BLaER1 treated with 17β-estradiol and CSF1 and Interleukin-3, amounts not matched to agents 10 nM and 100 nM (cell line): ENCODE measurements at regions not wholly inside any gene's neighbourhood (a gene's known extent, or its start where the extent isn't known, plus 50 kb on each side); places are given as distances from the start of the nearest gene placed in this dataset.
"Not testable (repeated sequence)": the region's sequence is repeated elsewhere in the genome, so short reads cannot be mapped to it uniquely, and the experiment has no call there.

ENCODE experiments used
- H3K27ac ChIP-seq, 11 experiments: shearing (Covaris generic); formaldehyde crosslinking; 2 replicates each; pipeline ENCODE4 v1.8.1; 2022
- H3K27me3 ChIP-seq, 11 experiments: shearing (Covaris generic); formaldehyde crosslinking; 2 replicates each; pipeline ENCODE4 v1.8.1; 2022
- H3K36me3 ChIP-seq, 11 experiments: shearing (Covaris generic); formaldehyde crosslinking; 2 replicates each; pipeline ENCODE4 v1.8.1; 2022
- H3K4me1 ChIP-seq, 10 experiments: shearing (Covaris generic); formaldehyde crosslinking; 2 replicates each; pipeline ENCODE4 v1.8.1; 2022
- H3K4me2 ChIP-seq, 11 experiments: shearing (Covaris generic); formaldehyde crosslinking; 2 replicates each; pipeline ENCODE4 v1.8.1; 2022
- H3K4me3 ChIP-seq, 10 experiments: shearing (Covaris generic); formaldehyde crosslinking; 2 replicates each; pipeline ENCODE4 v1.8.1; 2022
- H3K9ac ChIP-seq, 11 experiments: shearing (Covaris generic); formaldehyde crosslinking; 2 replicates each; pipeline ENCODE4 v1.8.1; 2022
- H3K9me3 ChIP-seq, 11 experiments: shearing (Covaris generic); formaldehyde crosslinking; replicated peaks in 1 of 11; 2 replicates each; pipeline ENCODE4 v1.8.1; 2022
- H4K20me1 ChIP-seq, 11 experiments: shearing (Covaris generic); formaldehyde crosslinking; 2 replicates each; pipeline ENCODE4 v1.8.1; 2022
- Cebpa-rat ChIP-seq, 11 experiments: shearing (Covaris generic); IDR thresholded peaks; 2 replicates each; pipeline ENCODE4 v1.8.1; 2022

DNA sequence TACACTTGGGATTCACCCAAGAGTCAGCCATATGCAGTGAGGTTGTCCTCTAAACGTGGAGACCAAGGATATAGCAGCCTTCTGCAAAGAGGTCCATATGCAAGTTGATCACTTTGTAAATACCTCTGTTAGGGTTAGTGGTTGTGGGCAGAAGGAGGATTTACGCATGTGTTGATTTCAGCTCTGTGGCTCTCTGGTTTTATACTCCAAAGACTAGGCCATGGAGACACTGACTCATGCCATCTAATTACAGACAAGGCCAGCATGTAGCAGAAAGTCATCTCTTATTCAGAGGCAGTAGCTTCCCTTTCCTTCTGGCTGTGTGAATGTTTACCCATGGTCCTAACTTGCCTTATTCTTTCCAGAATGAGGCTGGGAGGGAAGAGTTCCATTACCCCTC lies 140.9 kb upstream of the GOLGA6L4 start:
- H3K9ac ChIP-seq, H3K36me3 ChIP-seq, H3K27ac ChIP-seq, H3K9me3 ChIP-seq, H3K4me2 ChIP-seq, H3K4me3 ChIP-seq, H3K27me3 ChIP-seq, H4K20me1 ChIP-seq: not testable (repeated sequence)
- peaks cover 9 to 12% (median 11%) of the 10 kb centered on the region in 10 experiments for H3K4me1 ChIP-seq

DNA sequence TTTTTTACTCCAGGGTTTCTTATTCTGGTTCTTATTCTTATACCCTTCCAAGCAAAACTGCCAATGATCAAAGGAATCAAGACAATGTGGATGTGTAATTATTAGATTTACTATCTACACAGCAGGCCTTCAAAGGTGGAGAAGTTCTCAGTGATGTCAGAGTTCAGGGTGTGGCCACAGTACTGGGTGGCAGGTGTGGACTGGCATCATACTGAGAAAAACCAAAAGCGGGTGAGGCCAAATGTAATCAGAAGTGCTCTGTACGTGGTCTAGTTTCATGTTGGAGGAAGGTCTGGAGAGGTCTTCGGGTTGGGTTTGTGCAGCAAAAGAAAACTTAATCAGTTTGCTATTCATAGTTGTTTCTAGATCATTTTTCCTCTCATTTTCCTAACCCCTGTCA lies 138.5 kb upstream of the GOLGA6L4 start:
- not testable (repeated sequence) for H3K27ac ChIP-seq, H4K20me1 ChIP-seq, H3K36me3 ChIP-seq, H3K4me3 ChIP-seq, H3K9me3 ChIP-seq, H3K27me3 ChIP-seq, H3K9ac ChIP-seq, H3K4me2 ChIP-seq
- peaks cover 9 to 12% (median 11%) of the 10 kb centered on the region in 10 experiments for H3K4me1 ChIP-seq

DNA sequence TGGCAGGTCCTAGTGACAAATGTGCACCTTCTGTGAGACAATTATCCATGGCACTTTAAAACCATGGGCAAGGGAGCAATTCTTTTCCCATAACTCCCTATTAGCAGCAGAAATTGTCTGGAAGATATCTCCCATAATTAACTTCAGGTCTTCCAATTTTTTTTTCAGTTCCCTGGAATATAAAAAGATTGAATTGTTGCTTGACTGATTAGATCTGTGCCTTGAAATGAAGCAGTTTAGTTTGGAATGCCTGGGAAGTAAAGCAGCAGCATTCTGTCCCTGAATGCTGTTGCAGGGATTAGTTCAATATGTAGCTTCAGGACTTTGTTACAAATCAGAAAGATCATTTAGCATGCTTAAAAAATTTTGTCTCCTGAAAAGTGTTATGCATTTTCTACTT lies 137.0 kb upstream of the GOLGA6L4 start:
- Histone ChIP-seq H3K4me2 (peak overlapping the region; percentile 1 to 79 (median 58); a peak in 19 of 22 replicates), H3K9me3 (no peaks in the 10 kb centered on the region), H3K36me3 (no peaks in the 10 kb centered on the region), H4K20me1 (no peaks in the 10 kb centered on the region), H3K27me3 (no peaks in the 10 kb centered on the region), H3K27ac (no peak overlapping the region), H3K4me3 (no peak overlapping the region), H3K4me1 (peaks cover 9 to 12% (median 11%) of the 10 kb centered on the region in 10 experiments), H3K9ac (no peak overlapping the region)
- TF ChIP-seq Cebpa-rat (IDR thresholded peaks at IDR 0.05) = no peak

GRCh38 chr15:84099181-84099580 lies 136.4 kb upstream of the GOLGA6L4 start:
- H3K9ac ChIP-seq = no peak overlapping the region
- no peak for TF ChIP-seq Cebpa-rat (IDR thresholded peaks at IDR 0.05)
- H3K36me3 ChIP-seq = no peaks in the 10 kb centered on the region
- H3K27ac ChIP-seq = no peak overlapping the region
- H3K4me1 ChIP-seq = peaks cover 9 to 12% (median 11%) of the 10 kb centered on the region in 10 experiments
- H3K4me2 ChIP-seq = peak overlapping the region; percentile 1 to 79 (median 58)
- no peak overlapping the region for H3K4me3 ChIP-seq
- H3K27me3 ChIP-seq = no peaks in the 10 kb centered on the region
- H3K9me3 ChIP-seq = no peaks in the 10 kb centered on the region
- H4K20me1 ChIP-seq = no peaks in the 10 kb centered on the region

- no peak overlapping the region for H3K4me3 ChIP-seq
- H3K4me2 ChIP-seq = no peak overlapping the region
- H3K9ac ChIP-seq = no peak overlapping the region
- peaks cover 9 to 12% (median 11%) of the 10 kb centered on the region in 10 experiments for H3K4me1 ChIP-seq
- no peaks in the 10 kb centered on the region for H3K27me3 ChIP-seq
- H3K9me3 ChIP-seq = no peaks in the 10 kb centered on the region
- H4K20me1 ChIP-seq = no peaks in the 10 kb centered on the region
- TF ChIP-seq Cebpa-rat (IDR thresholded peaks at IDR 0.05) = no peak
- H3K36me3 ChIP-seq = no peaks in the 10 kb centered on the region
- no peak overlapping the region for H3K27ac ChIP-seq
Observed at GRCh38 chr15:84103345-84103744, 132.2 kb upstream of the GOLGA6L4 start.

GRCh38 chr15:84104853-84105252 lies 130.7 kb upstream of the GOLGA6L4 start:
- Histone ChIP-seq H3K27ac (no peak overlapping the region), H3K4me1 (peaks cover 0 to 12% (median 0%) of the 10 kb centered on the region in 10 experiments; a peak in 2 of 20 replicates), H3K36me3 (no peaks in the 10 kb centered on the region), H3K27me3 (no peaks in the 10 kb centered on the region), H3K9me3 (no peaks in the 10 kb centered on the region), H4K20me1 (no peaks in the 10 kb centered on the region), H3K4me3 (no peak overlapping the region), H3K9ac (no peak overlapping the region), H3K4me2 (no peak overlapping the region)
- TF ChIP-seq Cebpa-rat (IDR thresholded peaks at IDR 0.05) = no peak

DNA sequence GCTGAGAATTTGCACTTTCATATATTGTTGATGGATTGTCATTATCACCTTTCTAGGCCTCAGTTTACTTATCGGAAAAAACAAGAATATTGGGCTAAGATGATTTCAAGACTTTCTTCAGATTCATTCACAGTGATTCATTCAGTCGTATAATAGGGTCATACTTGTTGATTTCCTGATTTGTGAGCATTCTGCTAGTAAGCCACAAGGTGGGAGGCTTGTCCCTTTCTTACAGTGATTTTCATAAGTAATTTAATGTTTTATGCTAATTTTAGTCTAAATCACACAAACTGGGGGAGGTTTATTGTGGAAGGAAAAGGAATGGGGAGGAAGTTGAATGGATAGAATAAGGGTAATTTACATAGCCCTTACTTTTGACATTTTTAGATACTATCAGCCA lies 126.8 kb upstream of the GOLGA6L4 start:
- Histone ChIP-seq H3K4me3 (no peak overlapping the region), H4K20me1 (no peaks in the 10 kb centered on the region), H3K27ac (no peak overlapping the region), H3K4me2 (no peak overlapping the region), H3K36me3 (no peaks in the 10 kb centered on the region), H3K9me3 (no peaks in the 10 kb centered on the region), H3K27me3 (no peaks in the 10 kb centered on the region), H3K9ac (no peak overlapping the region), H3K4me1 (peaks cover 0 to 13% (median 0%) of the 10 kb centered on the region in 10 experiments; a peak in 2 of 20 replicates)
- no peak for TF ChIP-seq Cebpa-rat (IDR thresholded peaks at IDR 0.05)

DNA sequence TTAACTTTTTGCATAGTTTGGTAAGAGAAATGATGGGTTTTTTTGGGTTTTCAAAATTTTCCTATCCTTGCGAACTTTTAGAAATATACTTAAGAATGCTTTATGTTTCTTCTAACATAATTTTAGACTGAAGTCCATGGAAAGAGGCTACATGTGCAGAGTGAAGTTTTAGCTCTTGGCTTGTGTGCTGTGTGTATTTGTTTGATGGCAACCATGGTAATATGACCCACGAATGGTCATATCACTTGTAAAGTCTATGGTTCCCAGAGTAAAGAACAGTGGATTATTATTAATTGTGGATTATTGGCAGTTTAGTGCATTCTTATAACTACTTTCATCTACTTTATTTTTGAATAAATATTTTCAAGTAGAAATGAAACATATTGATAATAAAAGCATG lies 124.0 kb upstream of the GOLGA6L4 start:
- no peak for TF ChIP-seq Cebpa-rat (IDR thresholded peaks at IDR 0.05)
- H3K9ac ChIP-seq = no peak overlapping the region
- H3K27me3 ChIP-seq = no peaks in the 10 kb centered on the region
- H3K4me3 ChIP-seq = no peak overlapping the region
- peaks cover 0 to 13% (median 0%) of the 10 kb centered on the region in 10 experiments; a peak in 3 of 20 replicates for H3K4me1 ChIP-seq
- H3K9me3 ChIP-seq = no peaks in the 10 kb centered on the region
- no peak overlapping the region for H3K27ac ChIP-seq
- H3K36me3 ChIP-seq = no peaks in the 10 kb centered on the region
- H4K20me1 ChIP-seq = no peaks in the 10 kb centered on the region
- no peak overlapping the region for H3K4me2 ChIP-seq

GRCh38 chr15:84112025-84112424 lies 123.5 kb upstream of the GOLGA6L4 start:
- Histone ChIP-seq H3K27me3 (no peaks in the 10 kb centered on the region), H3K36me3 (no peaks in the 10 kb centered on the region), H3K9me3 (no peaks in the 10 kb centered on the region), H3K27ac (no peak overlapping the region), H3K4me1 (peaks cover 0 to 13% (median 0%) of the 10 kb centered on the region in 10 experiments; a peak in 3 of 20 replicates), H4K20me1 (no peaks in the 10 kb centered on the region), H3K4me2 (no peak overlapping the region), H3K4me3 (no peak overlapping the region), H3K9ac (no peak overlapping the region)
- TF ChIP-seq Cebpa-rat (IDR thresholded peaks at IDR 0.05) = no peak

GRCh38 chr15:84113919-84114318 lies 121.7 kb upstream of the GOLGA6L4 start:
- no peaks in the 10 kb centered on the region for H3K9me3 ChIP-seq
- H3K36me3 ChIP-seq = no peaks in the 10 kb centered on the region
- peaks cover 0 to 10% (median 0%) of the 10 kb centered on the region in 10 experiments; a peak in 3 of 20 replicates for H3K4me1 ChIP-seq
- no peak overlapping the region for H3K4me2 ChIP-seq
- H3K9ac ChIP-seq = no peak overlapping the region
- H4K20me1 ChIP-seq = no peaks in the 10 kb centered on the region
- no peaks in the 10 kb centered on the region for H3K27me3 ChIP-seq
- H3K27ac ChIP-seq = no peak overlapping the region
- TF ChIP-seq Cebpa-rat (IDR thresholded peaks at IDR 0.05) = no peak
- no peak overlapping the region for H3K4me3 ChIP-seq

- H3K36me3 ChIP-seq, H3K27ac ChIP-seq, H3K4me1 ChIP-seq, H3K27me3 ChIP-seq, H3K9me3 ChIP-seq, H3K9ac ChIP-seq, H3K4me2 ChIP-seq, H4K20me1 ChIP-seq, H3K4me3 ChIP-seq: not testable (repeated sequence)
Observed at GRCh38 chr15:84114680-84115079, 120.9 kb upstream of the GOLGA6L4 start.

- not testable (repeated sequence) for H3K4me2 ChIP-seq, H3K9me3 ChIP-seq, H3K36me3 ChIP-seq, H3K27ac ChIP-seq, H3K4me1 ChIP-seq, H4K20me1 ChIP-seq, H3K9ac ChIP-seq, H3K27me3 ChIP-seq, H3K4me3 ChIP-seq
Observed at GRCh38 chr15:84119351-84119750, 116.2 kb upstream of the GOLGA6L4 start.

- H3K27ac ChIP-seq, H3K36me3 ChIP-seq, H4K20me1 ChIP-seq, H3K9me3 ChIP-seq, H3K4me2 ChIP-seq, H3K9ac ChIP-seq, H3K27me3 ChIP-seq, H3K4me1 ChIP-seq, H3K4me3 ChIP-seq: not testable (repeated sequence)
Observed at GRCh38 chr15:84120903-84121302, 114.7 kb upstream of the GOLGA6L4 start.

- H3K4me1 ChIP-seq, H3K9ac ChIP-seq, H3K9me3 ChIP-seq, H3K4me3 ChIP-seq, H3K36me3 ChIP-seq, H3K27me3 ChIP-seq, H3K4me2 ChIP-seq, H4K20me1 ChIP-seq, H3K27ac ChIP-seq: not testable (repeated sequence)
Observed at GRCh38 chr15:84128706-84129105, 106.9 kb upstream of the GOLGA6L4 start.
